ENCODE measurements at regions not wholly inside any gene's neighbourhood (a gene's known extent, or its start where the extent isn't known, plus 50 kb on each side); places are given as distances from the start of the nearest gene placed in this dataset.

GRCh38 chr4:23388699-23389395 is 501.0 kb downstream of the PPARGC1A start:
- FAIRE-seq = no peak

- FAIRE-seq = no peak
Observed at GRCh38 chr4:23388255-23388654, 501.6 kb downstream of the PPARGC1A start.

GRCh38 chr4:23384741-23385140 is 505.1 kb downstream of the PPARGC1A start:
- no peak for FAIRE-seq

- no peak for FAIRE-seq
Observed at GRCh38 chr4:23382879-23383278, 507.0 kb downstream of the PPARGC1A start.

- no peak for FAIRE-seq
Observed at GRCh38 chr4:23374259-23374658, 515.6 kb downstream of the PPARGC1A start.

- no peak for FAIRE-seq
Observed at GRCh38 chr4:23373261-23373660, 516.6 kb downstream of the PPARGC1A start.

GRCh38 chr4:23371533-23371932 is 518.3 kb downstream of the PPARGC1A start:
- FAIRE-seq = no peak

GRCh38 chr4:23369331-23369730 is 520.5 kb downstream of the PPARGC1A start:
- no peak for FAIRE-seq

- FAIRE-seq = no peak
Observed at GRCh38 chr4:23368081-23368697, 521.7 kb downstream of the PPARGC1A start.

- FAIRE-seq = no peak
Observed at GRCh38 chr4:23366557-23366906, 523.3 kb downstream of the PPARGC1A start.

GRCh38 chr4:23365871-23366556 is 523.8 kb downstream of the PPARGC1A start:
- FAIRE-seq = no peak

GRCh38 chr4:23365086-23365485 is 524.8 kb downstream of the PPARGC1A start:
- no peak for FAIRE-seq

- no peak for FAIRE-seq
Observed at GRCh38 chr4:23364167-23364566, 525.7 kb downstream of the PPARGC1A start.

- FAIRE-seq = no peak
Observed at GRCh38 chr4:23361453-23361852, 528.4 kb downstream of the PPARGC1A start.

GRCh38 chr4:23360718-23361117 is 529.1 kb downstream of the PPARGC1A start:
- no peak for FAIRE-seq

- no peak for FAIRE-seq
Observed at GRCh38 chr4:23355258-23355657, 534.6 kb downstream of the PPARGC1A start.

- no peak for FAIRE-seq
Observed at GRCh38 chr4:23353200-23353599, 536.6 kb downstream of the PPARGC1A start.

GRCh38 chr4:23348789-23349498 is 540.9 kb downstream of the PPARGC1A start:
- no peak for FAIRE-seq

- no peak for FAIRE-seq
Observed at GRCh38 chr4:23337292-23337691, 552.6 kb downstream of the PPARGC1A start.

GRCh38 chr4:23333946-23334878 is 555.6 kb downstream of the PPARGC1A start:
- FAIRE-seq = no peak

GRCh38 chr4:23333556-23333945 is 556.3 kb downstream of the PPARGC1A start:
- no peak for FAIRE-seq

- FAIRE-seq = no peak
Observed at GRCh38 chr4:23332313-23332712, 557.5 kb downstream of the PPARGC1A start.
